Embryonic facial prominence (tissue), 1 donor: ENCODE measurements at regions not wholly inside any gene's neighbourhood (a gene's known extent, or its start where the extent isn't known, plus 50 kb on each side); places are given as distances from the start of the nearest gene placed in this dataset.

Experiments used
- DNase-seq: peaks from one replicate; pipeline ENCODE4 v3.0.0-alpha.2; 2016; ENCODE audit errors: extremely low spot score

GRCh38 chr5:125283372-125283771, 536.9 kb upstream of the ZNF608 start:
- no peak for DNase-seq

GRCh38 chr5:125286271-125286670, 539.8 kb upstream of the ZNF608 start:
- DNase-seq: no peak

- DNase-seq: no peak
These were observed 543.2 kb upstream of the ZNF608 start for GRCh38 chr5:125289606-125290005.

GRCh38 chr5:125290935-125291334, 544.5 kb upstream of the ZNF608 start:
- DNase-seq: no peak

GRCh38 chr5:125291447-125291846, 545.0 kb upstream of the ZNF608 start:
- DNase-seq: no peak

GRCh38 chr5:125293223-125293622, 546.8 kb upstream of the ZNF608 start:
- no peak for DNase-seq

- DNase-seq: no peak
These were observed 547.3 kb upstream of the ZNF608 start for GRCh38 chr5:125293726-125294125.

- no peak for DNase-seq
These were observed 548.4 kb upstream of the ZNF608 start for GRCh38 chr5:125294844-125295243.

GRCh38 chr5:125295405-125295872, 549.0 kb upstream of the ZNF608 start:
- DNase-seq: no peak

GRCh38 chr5:125298258-125298657, 551.8 kb upstream of the ZNF608 start:
- DNase-seq: no peak

- DNase-seq: no peak
These were observed 552.4 kb upstream of the ZNF608 start for GRCh38 chr5:125298746-125299379.

GRCh38 chr5:125301711-125302110, 555.3 kb upstream of the ZNF608 start:
- DNase-seq: no peak

- DNase-seq: no peak
These were observed 556.1 kb upstream of the ZNF608 start for GRCh38 chr5:125302577-125302976.

- DNase-seq: no peak
These were observed 560.3 kb upstream of the ZNF608 start for GRCh38 chr5:125306741-125307140.

GRCh38 chr5:125310749-125311148, 564.3 kb upstream of the ZNF608 start:
- DNase-seq: no peak

- DNase-seq: no peak
These were observed 565.3 kb upstream of the ZNF608 start for GRCh38 chr5:125311743-125312142.

- DNase-seq: no peak
These were observed 567.1 kb upstream of the ZNF608 start for GRCh38 chr5:125313555-125313954.

- DNase-seq: no peak
These were observed 568.9 kb upstream of the ZNF608 start for GRCh38 chr5:125315306-125315705.

- DNase-seq: no peak
These were observed 570.0 kb upstream of the ZNF608 start for GRCh38 chr5:125316391-125316790.

- DNase-seq: no peak
These were observed 570.6 kb upstream of the ZNF608 start for GRCh38 chr5:125316915-125317535.

- DNase-seq: no peak
These were observed 571.1 kb upstream of the ZNF608 start for GRCh38 chr5:125317536-125317995.

GRCh38 chr5:125321654-125322053, 575.2 kb upstream of the ZNF608 start:
- no peak for DNase-seq

- no peak for DNase-seq
These were observed 577.2 kb upstream of the ZNF608 start for GRCh38 chr5:125323613-125324012.
